ENCODE measurements at regions not wholly inside any gene's neighbourhood (a gene's known extent, or its start where the extent isn't known, plus 50 kb on each side); places are given as distances from the start of the nearest gene placed in this dataset.

DNA sequence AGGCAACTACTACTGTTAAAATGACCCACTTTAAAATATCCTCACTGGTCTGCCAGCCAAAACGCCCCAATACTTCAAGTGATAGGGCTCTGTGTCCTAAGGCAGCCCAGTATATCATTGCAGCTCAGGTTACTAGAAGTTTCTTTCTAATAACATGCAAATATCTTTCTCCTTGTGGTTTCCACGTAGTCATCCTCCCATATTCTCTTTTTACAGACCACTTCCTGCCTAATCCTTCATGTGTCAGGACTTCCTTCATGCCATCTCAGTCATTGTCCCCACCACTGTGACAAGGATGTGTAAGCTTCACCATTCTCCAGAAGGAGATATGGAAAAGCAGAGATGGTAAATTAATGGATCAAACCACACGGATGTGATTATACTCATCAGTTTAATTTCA, 813.7 kb downstream of the MAT2B start:
- TF ChIP-seq EZH2 (IDR thresholded peaks at IDR 0.05; ENCODE audit: insufficient read depth, poor library complexity, severe bottlenecking) (no peak), EZH2phosphoT487 (IDR thresholded peaks at IDR 0.05; ENCODE audit: insufficient read depth, low read depth) (no peak)
